Tibial nerve (tissue), 3 donors: ENCODE measurements at regions not wholly inside any gene's neighbourhood (a gene's known extent, or its start where the extent isn't known, plus 50 kb on each side); places are given as distances from the start of the nearest gene placed in this dataset.

Source experiments
- CTCF ChIP-seq, 5 experiments: fragments of 200-600 bp in 3 of 5; fragments of 450-650 bp in 2 of 5; sonication (generic) in 3 of 5; IDR thresholded peaks; one replicate each; pipeline ENCODE4 v1.5.1; 2016 to 2019; ENCODE audit warnings: antibody characterized with exemption in 5 of 5, mild to moderate bottlenecking in 3 of 5, moderate library complexity in 2 of 5
- POLR2A ChIP-seq, 2 donors: fragments of 450-650 bp; IDR thresholded peaks; one replicate each; pipeline ENCODE4 v1.6.1; 2017; ENCODE audit warnings: antibody characterized with exemption in 2 of 2, mild to moderate bottlenecking in 2 of 2, moderate library complexity in 2 of 2

- TF ChIP-seq CTCF (IDR thresholded peaks at IDR 0.05), result no peak
- TF ChIP-seq POLR2A (IDR thresholded peaks at IDR 0.05), result no peak
These were observed 103.0 kb upstream of the TEX51 start for GRCh38 chr2:126795656-126796055.
